ENCODE measurements at regions not wholly inside any gene's neighbourhood (a gene's known extent, or its start where the extent isn't known, plus 50 kb on each side); places are given as distances from the start of the nearest gene placed in this dataset.

- WGBS, 2 donors: 55 to 59% methylated on average over 3 of the region's 3 CpGs
- Histone ChIP-seq H3K36me3 (no peaks in the 10 kb centered on the region), H3K9me3 (no peaks in the 10 kb centered on the region), H3K27me3 (no peaks in the 10 kb centered on the region), H3K4me1 (peaks cover 0 to 20% (median 0%) of the 10 kb centered on the region in 9 donors), H3K4me3 (no peak overlapping the region), H3K27ac (peak overlapping the region in 4 of 10 donors; percentile 13 to 64 (median 46))
- TF ChIP-seq, protein P1, sequence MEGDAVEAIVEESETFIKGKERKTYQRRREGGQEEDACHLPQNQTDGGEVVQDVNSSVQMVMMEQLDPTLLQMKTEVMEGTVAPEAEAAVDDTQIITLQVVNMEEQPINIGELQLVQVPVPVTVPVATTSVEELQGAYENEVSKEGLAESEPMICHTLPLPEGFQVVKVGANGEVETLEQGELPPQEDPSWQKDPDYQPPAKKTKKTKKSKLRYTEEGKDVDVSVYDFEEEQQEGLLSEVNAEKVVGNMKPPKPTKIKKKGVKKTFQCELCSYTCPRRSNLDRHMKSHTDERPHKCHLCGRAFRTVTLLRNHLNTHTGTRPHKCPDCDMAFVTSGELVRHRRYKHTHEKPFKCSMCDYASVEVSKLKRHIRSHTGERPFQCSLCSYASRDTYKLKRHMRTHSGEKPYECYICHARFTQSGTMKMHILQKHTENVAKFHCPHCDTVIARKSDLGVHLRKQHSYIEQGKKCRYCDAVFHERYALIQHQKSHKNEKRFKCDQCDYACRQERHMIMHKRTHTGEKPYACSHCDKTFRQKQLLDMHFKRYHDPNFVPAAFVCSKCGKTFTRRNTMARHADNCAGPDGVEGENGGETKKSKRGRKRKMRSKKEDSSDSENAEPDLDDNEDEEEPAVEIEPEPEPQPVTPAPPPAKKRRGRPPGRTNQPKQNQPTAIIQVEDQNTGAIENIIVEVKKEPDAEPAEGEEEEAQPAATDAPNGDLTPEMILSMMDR (IDR thresholded peaks at IDR 0.05): no peak
- intact Hi-C loops (cut with DNase I): no loop called here
- no peak for DNase-seq
- ATAC-seq: peak in 2 of 8 donors; percentile 27 to 42
These were observed 242.4 kb upstream of the GLI3 start for GRCh38 chr7:42479452-42479815.

GRCh38 chr7:42478717-42479116 lies 241.7 kb upstream of the GLI3 start:
- H3K4me1 ChIP-seq: peaks cover 0 to 20% (median 0%) of the 10 kb centered on the region in 9 donors
- no peaks in the 10 kb centered on the region for H3K27me3 ChIP-seq
- H3K36me3 ChIP-seq: no peaks in the 10 kb centered on the region
- H3K9me3 ChIP-seq: no peaks in the 10 kb centered on the region
- ATAC-seq: peak in 5 of 8 donors; percentile 17 to 57 (median 37)
- TF ChIP-seq, protein P1 (IDR thresholded peaks at IDR 0.05): no peak
- H3K4me3 ChIP-seq: no peak overlapping the region
- intact Hi-C loops (cut with DNase I): no loop called here
- peak overlapping the region in 2 of 10 donors; percentile 43 to 64 for H3K27ac ChIP-seq
- WGBS, 2 donors: 52 to 59% methylated on average over 6 of the region's 6 CpGs
- peak; percentile 48 to 63 for DNase-seq

GRCh38 chr7:42476255-42476654 lies 239.2 kb upstream of the GLI3 start:
- DNase-seq: no peak
- WGBS, 2 donors: 84 to 91% methylated on average over 2 of the region's 2 CpGs
- no peaks in the 10 kb centered on the region for H3K27me3 ChIP-seq
- H3K4me1 ChIP-seq: peaks cover 0 to 20% (median 0%) of the 10 kb centered on the region in 9 donors
- no peak overlapping the region for H3K27ac ChIP-seq
- no peak for ATAC-seq
- TF ChIP-seq, protein P1 (IDR thresholded peaks at IDR 0.05): no peak
- no peak overlapping the region for H3K4me3 ChIP-seq
- H3K9me3 ChIP-seq: no peaks in the 10 kb centered on the region
- no peaks in the 10 kb centered on the region for H3K36me3 ChIP-seq
- intact Hi-C loops (cut with DNase I): no loop called here

DNA sequence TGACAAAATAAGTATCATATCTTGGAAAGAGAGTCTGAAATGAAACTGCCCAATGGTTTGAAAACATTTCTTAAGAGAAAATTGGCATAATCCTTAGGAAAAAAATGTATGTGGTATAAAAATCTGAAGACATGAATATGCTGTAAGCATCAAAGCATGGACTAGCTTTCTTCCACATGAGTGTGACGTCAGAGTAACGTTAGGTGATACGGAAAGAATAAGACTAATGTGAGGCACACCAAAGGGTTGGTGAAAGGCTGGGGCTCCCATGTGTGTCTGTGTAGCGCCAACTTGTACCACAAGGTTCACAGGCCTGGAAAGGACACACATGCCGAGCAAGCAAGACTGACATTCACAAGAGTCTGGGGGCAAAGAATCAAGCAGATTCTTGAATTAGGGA lies 238.1 kb upstream of the GLI3 start:
- intact Hi-C loops (cut with DNase I): no loop called here
- Histone ChIP-seq H3K27me3 (no peaks in the 10 kb centered on the region), H3K9me3 (no peaks in the 10 kb centered on the region), H3K36me3 (no peaks in the 10 kb centered on the region), H3K4me3 (no peak overlapping the region), H3K4me1 (peaks cover 0 to 14% (median 0%) of the 10 kb centered on the region in 9 donors), H3K27ac (no peak overlapping the region)
- TF ChIP-seq, protein P1 (IDR thresholded peaks at IDR 0.05): no peak
- WGBS, 2 donors: 90 to 92% methylated on average over 5 of the region's 5 CpGs
- no peak for DNase-seq
- no peak for ATAC-seq

All from heart right ventricle (tissue), 16 donors.